ENCODE measurements at regions not wholly inside any gene's neighbourhood (a gene's known extent, or its start where the extent isn't known, plus 50 kb on each side); places are given as distances from the start of the nearest gene placed in this dataset.

DNA sequence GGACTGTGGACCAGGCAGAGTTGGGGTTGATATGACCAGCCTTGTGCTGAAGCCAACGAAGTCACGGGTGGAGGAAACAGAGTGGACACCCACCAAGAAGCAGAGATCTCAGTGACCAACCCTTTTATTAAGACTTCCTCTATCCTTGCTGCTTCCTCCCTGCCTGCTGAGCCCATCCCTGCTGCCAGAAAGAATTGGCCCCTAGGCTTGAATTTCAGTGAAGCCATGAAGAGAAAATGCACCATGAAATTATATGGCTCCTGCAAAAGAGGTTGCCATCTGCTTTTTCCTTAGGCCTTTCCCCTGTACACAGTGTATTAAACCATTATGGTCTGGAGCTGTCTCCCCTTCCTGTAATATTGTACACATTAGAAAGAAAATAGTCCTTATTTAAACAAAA, 246.7 kb downstream of the HS3ST3B1 start:
- TF ChIP-seq, protein P1, sequence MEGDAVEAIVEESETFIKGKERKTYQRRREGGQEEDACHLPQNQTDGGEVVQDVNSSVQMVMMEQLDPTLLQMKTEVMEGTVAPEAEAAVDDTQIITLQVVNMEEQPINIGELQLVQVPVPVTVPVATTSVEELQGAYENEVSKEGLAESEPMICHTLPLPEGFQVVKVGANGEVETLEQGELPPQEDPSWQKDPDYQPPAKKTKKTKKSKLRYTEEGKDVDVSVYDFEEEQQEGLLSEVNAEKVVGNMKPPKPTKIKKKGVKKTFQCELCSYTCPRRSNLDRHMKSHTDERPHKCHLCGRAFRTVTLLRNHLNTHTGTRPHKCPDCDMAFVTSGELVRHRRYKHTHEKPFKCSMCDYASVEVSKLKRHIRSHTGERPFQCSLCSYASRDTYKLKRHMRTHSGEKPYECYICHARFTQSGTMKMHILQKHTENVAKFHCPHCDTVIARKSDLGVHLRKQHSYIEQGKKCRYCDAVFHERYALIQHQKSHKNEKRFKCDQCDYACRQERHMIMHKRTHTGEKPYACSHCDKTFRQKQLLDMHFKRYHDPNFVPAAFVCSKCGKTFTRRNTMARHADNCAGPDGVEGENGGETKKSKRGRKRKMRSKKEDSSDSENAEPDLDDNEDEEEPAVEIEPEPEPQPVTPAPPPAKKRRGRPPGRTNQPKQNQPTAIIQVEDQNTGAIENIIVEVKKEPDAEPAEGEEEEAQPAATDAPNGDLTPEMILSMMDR (IDR thresholded peaks at IDR 0.05): no peak
- TF ChIP-seq POLR2A (IDR thresholded peaks at IDR 0.05): no peak

Data from Peyer's patch (tissue), 4 donors.